ENCODE measurements at regions not wholly inside any gene's neighbourhood (a gene's known extent, or its start where the extent isn't known, plus 50 kb on each side); places are given as distances from the start of the nearest gene placed in this dataset.
"Not testable (repeated sequence)": the region's sequence is repeated elsewhere in the genome, so short reads cannot be mapped to it uniquely, and the experiment has no call there.

- no peak for DNase-seq
These were observed 852.4 kb upstream of the ACVR2A start for GRCh38 chr2:146992466-146992865.

DNA sequence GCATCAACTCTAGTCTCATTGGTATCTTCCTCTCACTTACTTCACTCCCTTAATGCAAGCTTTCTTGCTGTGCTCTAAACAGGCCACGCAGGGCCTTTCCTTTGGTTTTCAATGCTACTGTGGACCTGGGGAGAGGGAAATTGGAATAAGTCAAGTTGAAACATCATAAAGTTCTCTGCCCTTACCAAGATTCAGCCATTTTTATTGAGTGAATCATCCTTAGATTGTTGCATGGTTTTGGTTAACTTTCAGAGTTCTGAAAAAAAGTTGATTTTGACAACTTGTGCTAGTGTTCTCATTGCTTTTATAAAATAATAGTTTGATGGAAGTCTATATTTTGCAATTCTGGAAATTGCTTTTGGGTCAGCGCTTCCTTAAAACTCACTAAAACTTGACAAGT lies 852.8 kb upstream of the ACVR2A start:
- no peak for DNase-seq

- DNase-seq = no peak
These were observed 854.3 kb upstream of the ACVR2A start for GRCh38 chr2:146990311-146991054.

DNA sequence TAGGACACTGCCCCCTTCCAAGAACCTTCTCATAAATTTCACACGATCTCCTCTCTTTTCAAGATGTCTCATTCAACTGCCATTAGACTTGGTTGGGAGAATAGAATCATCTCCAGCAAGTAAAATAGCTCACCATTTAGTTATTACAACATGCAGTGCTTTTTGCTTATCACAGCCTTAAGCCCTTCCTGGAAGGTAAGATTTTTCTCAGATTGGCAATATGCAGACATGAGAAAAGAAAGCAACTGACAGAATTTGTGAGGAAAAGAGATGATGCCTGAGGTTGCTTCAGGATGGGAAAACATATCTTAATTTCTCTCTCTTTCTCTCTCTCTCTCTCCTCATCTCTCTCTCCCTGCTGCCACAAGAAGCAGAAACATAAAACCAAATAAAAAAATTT lies 855.1 kb upstream of the ACVR2A start:
- DNase-seq = no peak

GRCh38 chr2:146987996-146988395 lies 856.8 kb upstream of the ACVR2A start:
- no peak for DNase-seq

DNA sequence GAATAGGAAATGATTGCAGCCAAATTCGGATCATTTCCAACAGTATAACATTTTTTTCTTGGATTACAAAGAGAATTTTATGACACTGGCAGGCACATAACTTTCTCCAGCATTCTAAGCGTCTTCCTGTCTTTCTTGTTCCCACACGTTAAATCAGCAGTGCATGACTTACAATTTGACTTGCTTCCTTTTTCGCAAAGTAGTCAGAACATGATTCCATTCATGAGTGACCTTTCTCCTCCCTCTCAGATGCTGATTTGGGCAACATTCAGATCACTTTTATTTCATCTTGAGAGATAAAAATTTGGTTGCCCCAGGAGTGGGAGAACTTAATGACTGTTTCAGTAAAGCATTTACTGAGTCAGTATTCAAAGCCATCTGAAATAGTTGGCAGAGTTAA lies 858.7 kb upstream of the ACVR2A start:
- no peak for DNase-seq

- no peak for DNase-seq
These were observed 859.1 kb upstream of the ACVR2A start for GRCh38 chr2:146985753-146986152.

- DNase-seq = no peak
These were observed 860.8 kb upstream of the ACVR2A start for GRCh38 chr2:146984014-146984413.

DNA sequence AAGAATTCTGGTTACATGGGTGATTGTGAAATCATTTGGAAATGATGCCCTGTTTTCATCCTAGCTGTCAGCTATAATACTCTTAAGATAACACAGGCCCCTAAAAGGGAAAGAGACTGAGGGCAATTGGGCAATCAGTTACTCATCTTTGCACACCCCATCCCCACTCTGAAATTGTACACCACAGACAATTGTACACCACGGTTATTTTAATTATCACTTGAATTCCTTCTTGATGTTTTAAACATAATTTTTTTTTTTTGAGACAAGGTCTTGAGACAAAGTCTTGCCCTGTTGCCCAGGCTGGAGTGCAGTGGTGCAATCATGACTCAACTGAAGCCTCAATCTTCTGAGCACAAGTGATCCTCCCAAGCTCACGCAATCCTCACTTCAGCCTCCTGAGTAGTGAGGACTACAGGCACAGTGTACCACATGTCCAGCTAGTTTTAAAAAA lies 862.4 kb upstream of the ACVR2A start:
- no peak for DNase-seq

DNA sequence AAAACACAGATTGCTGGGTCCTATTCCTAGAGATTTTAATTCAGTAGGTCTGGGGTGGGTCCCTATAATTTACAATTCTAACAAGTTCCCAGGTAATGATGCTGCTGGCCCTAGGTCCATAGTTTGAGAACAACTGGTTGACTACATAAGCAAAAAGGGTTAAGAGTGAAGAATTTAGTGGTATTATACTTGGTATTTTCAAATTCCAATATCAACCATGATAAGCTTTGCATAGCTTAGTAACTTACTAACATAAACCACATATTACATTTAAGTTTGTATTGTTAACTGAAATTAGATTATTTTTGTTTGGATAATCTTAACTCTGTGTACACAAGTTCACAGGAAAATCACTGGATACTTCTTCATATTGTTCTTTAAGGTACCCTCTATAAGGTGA lies 862.9 kb upstream of the ACVR2A start:
- no peak for DNase-seq

- DNase-seq = no peak
These were observed 865.1 kb upstream of the ACVR2A start for GRCh38 chr2:146979746-146980145.

DNA sequence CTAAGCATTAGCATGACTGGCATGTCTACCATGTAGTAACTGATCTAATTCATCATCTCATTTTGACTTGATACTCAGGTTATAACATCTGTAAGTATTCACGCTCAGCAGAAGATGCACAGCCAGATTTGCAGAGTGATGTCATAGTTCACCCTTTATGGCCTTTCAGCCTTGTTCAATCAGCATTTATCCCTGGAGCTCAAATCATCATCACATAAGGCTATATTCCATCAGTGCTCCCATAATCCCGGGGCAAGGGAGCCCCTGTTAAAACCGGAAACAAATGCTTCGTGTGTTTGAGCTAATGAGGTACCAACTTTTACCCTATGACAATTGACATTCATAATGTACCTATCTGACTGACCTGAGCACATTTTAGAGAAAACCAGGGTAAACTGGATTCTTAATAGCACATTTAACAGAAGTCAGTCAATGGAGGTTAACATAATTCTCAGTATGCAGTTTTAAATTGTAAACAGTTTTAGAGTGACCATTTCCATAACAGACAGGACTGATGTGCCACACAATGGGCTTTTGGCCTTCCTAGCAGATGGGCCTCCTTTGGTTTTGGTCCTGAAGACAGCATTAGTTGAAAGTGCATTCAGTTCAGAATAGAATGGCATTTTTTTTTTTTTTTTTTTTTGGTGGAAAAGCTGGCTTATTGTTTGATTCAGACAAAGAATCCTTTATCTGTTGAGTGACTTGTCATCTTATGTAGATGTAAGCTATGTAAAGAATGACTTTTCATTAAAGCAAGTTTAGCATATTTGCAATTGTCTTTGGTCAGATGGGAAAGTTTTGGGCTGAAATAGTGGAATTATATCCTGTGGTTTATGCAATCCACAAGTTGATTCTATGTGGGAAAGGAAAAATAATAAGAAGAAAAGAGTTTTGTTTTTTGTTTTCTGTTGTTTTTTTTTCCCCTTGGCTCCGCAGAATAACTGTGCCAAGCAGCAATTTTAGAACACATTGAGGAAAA lies 866.0 kb upstream of the ACVR2A start:
- DNase-seq = no peak

- not testable (repeated sequence) for DNase-seq
These were observed 873.8 kb upstream of the ACVR2A start for GRCh38 chr2:146970981-146971380.

DNA sequence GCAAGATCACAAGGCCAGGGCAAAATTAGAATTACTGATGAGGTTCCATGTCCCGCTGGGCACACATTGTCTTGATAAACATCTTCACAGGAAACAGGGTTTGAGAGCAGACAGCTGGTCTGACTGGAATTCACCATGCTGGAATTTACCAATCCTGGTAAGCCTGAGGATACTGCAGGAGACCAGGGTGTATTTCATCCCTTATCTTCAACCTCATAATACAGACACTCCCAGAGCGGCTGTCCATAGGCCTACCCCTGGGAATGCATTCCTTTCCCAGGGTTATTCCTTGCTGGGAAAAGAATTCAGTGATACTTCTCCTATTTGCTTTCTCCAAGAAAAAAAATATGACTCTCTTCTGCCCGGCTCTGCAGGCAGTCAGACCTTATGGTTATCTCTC lies 875.1 kb upstream of the ACVR2A start:
- DNase-seq = not testable (repeated sequence)

DNA sequence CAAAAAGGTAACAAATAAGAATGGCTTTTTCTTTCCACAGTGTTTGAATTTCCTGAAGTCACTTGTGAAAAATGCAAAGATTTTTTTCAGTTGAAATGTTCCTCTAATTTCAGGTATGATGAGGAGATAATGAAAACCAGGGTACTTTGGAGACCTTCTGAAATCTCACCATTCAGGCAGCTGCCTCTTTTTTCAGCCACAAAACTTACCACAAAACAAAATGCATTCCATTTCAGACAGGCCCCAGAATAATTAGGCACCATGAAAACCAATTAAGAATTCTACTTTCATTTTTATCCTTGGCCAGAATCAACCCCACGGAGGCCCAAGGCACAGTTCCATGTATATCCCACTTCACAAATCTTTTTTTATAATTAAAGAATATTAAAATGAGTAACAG lies 880.3 kb upstream of the ACVR2A start:
- no peak for DNase-seq

DNA sequence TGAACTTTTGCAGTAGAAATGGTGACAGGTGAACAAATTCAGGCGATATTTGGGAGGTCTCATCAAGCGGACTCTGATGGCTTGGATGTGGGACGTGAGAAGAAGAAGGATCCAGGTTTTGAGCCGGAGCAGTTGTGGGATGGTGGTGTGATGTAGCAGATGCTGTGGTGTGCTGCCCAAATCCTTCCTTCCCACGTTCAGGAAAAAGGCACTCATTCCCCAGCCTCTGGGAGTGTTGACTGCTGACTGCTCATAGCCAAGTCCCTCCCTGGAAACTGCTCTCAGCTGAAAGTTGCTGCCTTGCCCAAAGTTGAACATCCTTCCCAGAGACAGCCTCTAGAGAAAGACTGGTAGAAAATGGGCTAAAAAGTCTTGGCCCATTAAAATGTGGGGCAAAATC lies 890.3 kb upstream of the ACVR2A start:
- DNase-seq = no peak

DNA sequence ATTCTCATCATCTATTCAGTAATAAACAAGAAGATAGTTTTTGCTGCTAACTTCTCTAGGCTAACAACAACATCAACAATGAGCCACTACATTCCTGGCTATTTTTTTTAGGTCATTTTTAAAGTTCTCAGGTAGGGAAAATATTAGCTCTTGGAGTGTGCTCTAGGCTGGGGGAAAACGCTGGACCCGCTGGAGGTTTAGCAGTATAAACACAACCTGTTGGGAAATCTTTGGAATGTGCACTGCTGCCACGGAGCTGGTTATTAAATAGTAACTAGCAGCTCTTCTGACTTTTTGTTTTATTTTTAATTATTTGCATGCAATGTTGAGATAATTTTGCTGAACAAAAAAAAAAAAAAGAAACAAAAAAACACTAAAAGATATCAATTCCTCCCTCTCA lies 892.1 kb upstream of the ACVR2A start:
- DNase-seq = no peak

GRCh38 chr2:146950911-146951310 lies 893.9 kb upstream of the ACVR2A start:
- no peak for DNase-seq

DNA sequence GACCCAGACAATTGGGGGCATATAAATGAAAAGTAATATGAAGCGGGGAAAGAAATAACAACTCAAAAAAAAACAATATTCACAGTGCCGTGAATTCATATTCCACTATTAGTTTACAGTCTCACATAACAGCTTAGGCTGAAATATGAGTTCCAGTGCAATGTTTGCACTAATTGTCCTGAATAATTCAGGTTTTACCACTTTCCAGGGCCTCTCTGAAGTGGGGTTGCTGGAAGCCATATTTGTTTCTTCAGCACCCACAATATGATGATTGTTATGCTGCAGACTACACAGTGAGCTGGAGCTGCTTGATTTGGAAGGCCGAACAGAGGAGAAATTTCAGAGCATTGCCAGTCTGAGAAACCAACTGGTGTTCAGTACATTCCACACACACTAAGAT lies 894.5 kb upstream of the ACVR2A start:
- no peak for DNase-seq

DNA sequence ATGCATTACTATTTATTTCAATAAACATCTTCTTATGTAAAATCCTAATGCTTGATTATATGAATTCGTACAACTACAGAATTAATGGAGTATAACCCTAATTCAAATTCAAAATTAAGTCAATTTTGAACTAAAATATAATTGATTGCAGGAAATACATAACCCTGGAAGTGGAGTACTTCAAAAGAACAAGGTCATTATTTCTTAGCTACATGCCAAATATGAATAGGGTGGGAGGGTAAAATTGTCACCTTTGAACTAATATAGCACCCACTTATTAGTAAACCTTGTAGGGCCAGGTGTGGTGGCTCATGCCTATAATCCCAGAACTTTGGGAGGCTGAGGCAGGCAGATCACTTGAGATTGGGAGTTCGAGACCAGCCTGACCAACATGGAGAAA lies 895.4 kb upstream of the ACVR2A start:
- DNase-seq = no peak

- no peak for DNase-seq
These were observed 900.2 kb upstream of the ACVR2A start for GRCh38 chr2:146944601-146945000.

GRCh38 chr2:146939991-146940685 lies 904.7 kb upstream of the ACVR2A start:
- no peak for DNase-seq

DNA sequence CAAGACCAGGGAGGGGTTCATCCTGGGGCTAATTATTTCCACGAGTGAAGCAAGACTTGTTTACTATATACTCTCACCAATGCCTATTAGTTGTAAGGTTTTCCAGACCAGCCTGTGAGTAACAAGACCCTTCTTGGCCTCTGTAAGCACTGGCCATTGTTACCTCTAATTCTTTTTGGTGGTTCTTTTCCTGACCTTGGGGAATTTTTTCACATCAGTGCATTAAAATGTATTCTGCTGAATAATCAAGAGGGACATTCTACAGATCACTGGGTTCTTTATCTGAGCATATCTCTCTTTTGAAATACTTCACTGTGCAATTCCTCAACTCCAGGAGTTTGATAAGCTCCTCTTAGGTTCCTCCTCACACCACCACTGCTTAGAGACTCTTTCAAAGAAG lies 909.9 kb upstream of the ACVR2A start:
- no peak for DNase-seq
